ENCODE measurements at regions not wholly inside any gene's neighbourhood (a gene's known extent, or its start where the extent isn't known, plus 50 kb on each side); places are given as distances from the start of the nearest gene placed in this dataset.
"Not testable (repeated sequence)": the region's sequence is repeated elsewhere in the genome, so short reads cannot be mapped to it uniquely, and the experiment has no call there.

- DNase-seq: no peak
Observed at GRCh38 chr9:113705928-113706519, 170.1 kb upstream of the ZNF618 start.

DNA sequence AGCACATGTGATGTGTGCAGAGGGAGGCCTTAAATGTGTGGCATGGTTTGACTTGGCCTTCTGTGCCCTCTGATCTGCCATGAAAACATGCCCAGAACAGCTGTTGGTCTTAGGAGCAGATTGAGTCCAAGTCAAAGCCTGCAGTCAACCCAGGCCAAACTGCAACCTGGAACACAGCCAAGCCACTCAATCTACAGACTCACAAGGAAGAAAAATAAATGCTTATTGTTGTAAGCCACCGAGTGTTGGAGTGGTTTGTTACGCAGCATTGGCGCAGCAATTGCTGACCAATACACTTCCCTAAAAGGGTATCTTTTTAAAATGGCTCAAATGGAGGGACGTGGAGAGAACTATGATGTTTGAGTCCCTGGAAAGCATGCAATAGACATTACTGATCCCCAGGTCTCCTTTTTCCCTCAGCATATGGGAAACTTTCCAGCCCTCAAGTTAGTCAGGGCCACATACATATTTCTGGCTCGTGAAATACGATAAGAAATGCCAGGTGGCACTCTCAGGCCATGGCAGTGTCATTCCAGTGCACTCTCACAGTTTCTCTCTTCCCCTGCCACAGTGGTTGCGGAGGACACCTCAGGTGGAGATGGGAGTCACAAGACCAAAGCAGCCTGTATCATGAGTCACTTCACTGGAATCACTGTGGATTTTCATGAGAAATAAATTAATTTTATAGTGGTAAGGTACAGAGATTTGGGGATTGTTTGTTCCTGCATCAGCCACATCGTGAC lies 168.0 kb upstream of the ZNF618 start:
- no peak for DNase-seq

GRCh38 chr9:113708821-113709713 lies 167.0 kb upstream of the ZNF618 start:
- no peak for DNase-seq

DNA sequence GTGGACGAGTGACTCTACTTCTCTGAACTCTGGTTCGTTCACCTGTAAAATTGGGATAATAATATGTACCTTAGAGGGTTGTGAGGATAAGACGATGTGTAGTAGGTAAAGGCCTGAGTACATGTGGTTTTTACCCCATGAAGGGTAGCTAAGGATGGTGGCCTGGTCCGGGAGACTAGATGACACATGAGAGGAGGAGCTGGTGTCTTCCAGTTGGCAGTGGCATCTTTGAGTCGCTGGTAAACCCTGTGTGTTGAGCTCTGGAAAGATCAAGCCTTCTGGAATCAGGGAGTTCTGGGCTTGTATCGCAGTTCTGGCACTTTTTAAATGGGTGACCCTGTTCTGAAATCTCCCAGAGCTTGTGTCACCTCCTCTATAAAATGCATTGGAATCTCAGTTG lies 166.4 kb upstream of the ZNF618 start:
- no peak for DNase-seq

GRCh38 chr9:113711251-113711650 lies 164.9 kb upstream of the ZNF618 start:
- DNase-seq: no peak

DNA sequence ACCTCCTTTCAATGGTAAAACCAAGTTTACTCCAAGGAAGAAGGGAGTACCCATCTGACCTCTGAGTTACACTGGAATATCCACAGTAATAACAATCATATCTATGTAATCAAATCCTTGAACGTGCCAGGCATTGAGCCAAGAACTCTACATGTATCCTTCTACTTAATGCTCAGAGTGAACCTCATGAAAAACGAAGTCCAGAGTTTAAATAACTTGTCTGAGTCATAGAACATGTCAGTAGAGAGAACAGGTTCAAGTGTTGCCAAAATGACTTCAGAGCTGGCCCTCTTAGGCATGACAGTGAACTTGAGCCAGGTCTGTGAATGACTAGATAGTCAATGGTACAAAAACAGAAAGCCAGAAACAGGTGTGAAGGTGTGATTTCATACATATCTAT lies 164.1 kb upstream of the ZNF618 start:
- no peak for DNase-seq

DNA sequence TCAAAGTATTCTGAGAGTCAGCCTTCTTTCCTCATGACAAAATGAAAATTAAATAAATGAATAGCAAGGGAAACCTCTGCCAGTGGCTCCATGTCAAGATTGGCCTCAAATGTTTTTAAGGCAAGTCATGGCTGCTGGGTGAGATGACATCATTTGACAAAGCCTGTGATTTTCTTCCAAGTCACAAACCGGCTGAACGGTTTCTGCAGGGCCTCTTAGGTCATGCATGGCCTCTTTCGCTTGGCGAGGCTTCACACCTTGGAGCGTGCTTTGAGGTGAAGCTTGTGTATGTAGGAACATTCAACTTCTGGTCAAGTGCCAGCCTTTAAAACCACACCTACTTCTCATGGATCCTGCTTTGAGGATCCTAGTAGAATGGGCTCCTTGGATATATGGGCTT lies 161.0 kb upstream of the ZNF618 start:
- DNase-seq: no peak

- no peak for DNase-seq
Observed at GRCh38 chr9:113719919-113720318, 156.2 kb upstream of the ZNF618 start.

GRCh38 chr9:113720495-113720894 lies 155.6 kb upstream of the ZNF618 start:
- DNase-seq: peak; percentile 39

- no peak for DNase-seq
Observed at GRCh38 chr9:113721856-113722255, 154.3 kb upstream of the ZNF618 start.

DNA sequence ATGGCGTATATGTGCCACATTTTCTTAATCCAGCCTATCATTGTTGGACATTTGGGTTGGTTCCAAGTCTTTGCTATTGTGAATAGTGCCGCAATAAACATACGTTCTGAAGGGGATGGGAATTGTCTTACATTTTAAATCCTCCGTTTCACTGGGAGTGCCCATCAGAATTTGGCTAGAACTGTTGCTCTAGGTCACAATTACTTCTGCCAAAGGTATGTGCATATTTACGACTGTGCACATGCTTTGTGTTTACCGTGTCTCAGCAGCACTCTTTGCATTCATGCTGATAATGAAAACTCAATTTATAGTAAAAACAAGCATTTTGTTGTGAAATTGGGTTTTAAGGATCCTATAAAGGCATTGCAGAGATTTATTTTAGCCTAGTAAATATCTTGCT lies 151.9 kb upstream of the ZNF618 start:
- DNase-seq: no peak

- no peak for DNase-seq
Observed at GRCh38 chr9:113728989-113729388, 147.1 kb upstream of the ZNF618 start.

DNA sequence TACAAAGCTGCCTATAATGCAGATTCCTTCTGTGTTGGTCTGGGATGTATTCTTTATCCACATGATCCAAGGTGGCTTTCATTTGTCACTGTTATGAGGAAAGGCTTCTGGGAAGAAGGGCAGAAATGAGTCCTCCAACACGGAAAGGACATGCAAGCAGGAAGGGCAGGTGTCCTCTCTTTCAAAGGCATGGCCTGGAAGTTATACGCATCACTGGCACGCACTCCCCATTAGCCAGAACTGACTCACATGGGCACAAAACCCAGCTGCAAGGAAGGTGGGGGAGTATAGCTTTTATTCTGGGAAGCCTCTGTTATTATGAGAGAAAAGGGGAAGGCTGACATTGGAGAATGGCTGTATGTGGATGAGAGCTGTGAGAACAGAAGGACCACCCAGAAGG lies 141.3 kb upstream of the ZNF618 start:
- DNase-seq: no peak

- peak; percentile 78 for DNase-seq
Observed at GRCh38 chr9:113737517-113738271, 138.4 kb upstream of the ZNF618 start.

DNA sequence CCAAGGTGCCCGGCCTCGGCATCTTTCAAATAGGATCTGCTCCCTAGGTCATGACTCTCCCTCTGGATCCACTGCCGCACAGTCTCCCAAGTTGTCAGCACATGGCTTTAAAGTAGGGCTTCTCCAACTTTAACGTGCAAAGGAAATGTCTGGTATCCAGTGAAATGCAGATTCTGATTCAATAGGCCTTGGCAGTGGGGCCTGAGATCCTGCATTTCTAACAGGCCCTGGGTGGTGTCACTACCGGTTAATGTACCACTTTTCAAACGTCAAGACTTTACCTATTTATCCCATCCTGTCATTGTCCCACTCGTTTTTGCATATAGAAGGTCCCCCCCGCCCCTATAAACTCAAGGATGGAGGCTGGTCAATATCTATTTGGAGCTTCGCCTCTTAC lies 137.6 kb upstream of the ZNF618 start:
- DNase-seq: no peak

- peak; percentile 5 for DNase-seq
Observed at GRCh38 chr9:113738893-113739604, 137.1 kb upstream of the ZNF618 start.

DNA sequence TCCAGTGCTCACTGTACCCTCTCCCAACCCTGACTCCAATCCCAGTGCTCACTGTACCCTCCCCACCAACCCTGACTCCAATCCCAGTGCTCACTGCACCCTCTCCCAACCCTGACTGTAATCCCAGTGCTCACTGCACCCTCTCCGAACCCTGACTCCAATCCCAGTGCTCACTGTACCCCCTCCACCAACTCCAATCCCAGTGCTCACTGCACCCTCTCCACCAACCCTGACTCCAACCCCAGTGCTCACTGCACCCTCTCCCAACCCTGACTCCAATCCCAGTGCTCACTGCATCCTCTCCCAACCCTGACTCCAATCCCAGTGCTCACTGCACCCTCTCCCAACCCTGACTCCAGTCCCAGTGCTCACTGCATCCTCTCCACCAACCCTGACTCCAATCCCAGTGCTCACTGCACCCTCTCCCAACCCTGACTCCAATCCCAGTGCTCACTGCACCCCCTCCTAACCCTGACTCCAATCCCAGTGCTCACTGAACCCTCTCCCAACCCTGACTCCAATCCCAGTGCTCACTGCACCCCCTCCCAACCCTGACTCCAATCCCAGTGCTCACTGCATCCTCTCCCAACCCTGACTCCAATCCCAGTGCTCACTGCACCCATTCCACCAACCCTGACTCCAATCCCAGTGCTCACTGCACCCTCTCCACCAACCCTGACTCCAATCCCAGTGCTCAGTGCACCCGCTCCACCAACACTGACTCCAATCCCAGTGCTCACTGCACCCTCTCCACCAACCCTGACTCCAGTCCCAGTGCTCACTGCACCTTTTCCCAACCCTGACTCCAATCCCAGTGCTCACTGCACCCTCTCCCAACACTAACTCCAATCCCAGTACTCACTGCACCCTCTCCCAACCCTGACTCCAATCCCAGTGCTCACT lies 136.3 kb upstream of the ZNF618 start:
- DNase-seq: not testable (repeated sequence)

- DNase-seq: not testable (repeated sequence)
Observed at GRCh38 chr9:113740508-113741500, 135.3 kb upstream of the ZNF618 start.

DNA sequence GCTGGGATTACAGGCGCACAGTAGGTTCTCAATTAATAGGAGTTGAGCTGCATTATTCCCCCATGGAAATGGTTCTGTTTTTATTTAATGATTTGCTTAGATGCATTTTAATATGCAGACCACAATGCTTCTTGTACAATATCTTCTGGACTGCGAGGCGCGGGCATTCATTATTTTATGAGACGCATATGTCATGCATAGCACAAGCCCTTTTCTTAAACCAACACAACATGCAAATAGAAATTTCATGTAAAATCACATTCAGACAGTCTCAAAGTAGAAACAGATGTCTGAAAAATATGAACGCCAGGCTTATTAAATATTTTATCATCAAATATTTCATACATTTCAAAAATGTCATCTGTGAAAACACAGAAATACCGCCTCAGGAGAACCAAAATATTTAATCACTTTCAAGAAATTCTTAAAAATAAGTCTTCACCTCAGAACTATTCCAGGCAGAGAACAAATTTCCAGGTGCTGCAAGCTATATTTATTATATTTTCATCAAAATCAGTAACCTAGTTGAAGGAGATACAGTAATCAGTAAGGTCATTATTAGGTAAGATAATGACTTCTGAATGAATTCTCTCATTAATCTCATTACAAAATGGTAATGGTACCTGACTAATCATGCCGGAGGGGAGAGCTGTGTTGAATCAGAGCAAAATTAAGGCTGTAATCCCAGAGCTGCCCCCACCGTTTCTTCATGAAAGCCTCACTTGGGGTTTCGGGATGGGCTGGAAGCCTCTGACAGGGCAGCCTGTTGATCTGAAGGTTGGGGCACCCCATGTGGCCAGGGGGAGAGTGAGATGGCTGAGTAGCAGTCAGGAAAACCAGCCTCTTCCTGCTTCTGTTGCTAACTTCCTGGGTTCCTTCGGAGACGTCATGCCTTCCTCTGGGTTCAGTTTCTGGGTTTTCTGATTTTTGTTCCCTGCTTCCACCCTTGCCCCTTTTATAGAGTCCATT lies 133.9 kb upstream of the ZNF618 start:
- no peak for DNase-seq

All from OCI-M1 (cell line).